HL-60 (cell line): ENCODE measurements at regions not wholly inside any gene's neighbourhood (a gene's known extent, or its start where the extent isn't known, plus 50 kb on each side); places are given as distances from the start of the nearest gene placed in this dataset.

Source experiments
- GABPA ChIP-seq: IDR thresholded peaks from 2 replicates; pipeline ENCODE4 v1.6.1; 2012; ENCODE audit warnings: low read depth
- TF ChIP-seq, protein P1 (sequence below): IDR thresholded peaks from one replicate; pipeline ENCODE4 v1.5.1; 2011; ENCODE audit warnings: low read length, control low read depth, inconsistent platforms; ENCODE audit not compliant: insufficient read depth

DNA sequence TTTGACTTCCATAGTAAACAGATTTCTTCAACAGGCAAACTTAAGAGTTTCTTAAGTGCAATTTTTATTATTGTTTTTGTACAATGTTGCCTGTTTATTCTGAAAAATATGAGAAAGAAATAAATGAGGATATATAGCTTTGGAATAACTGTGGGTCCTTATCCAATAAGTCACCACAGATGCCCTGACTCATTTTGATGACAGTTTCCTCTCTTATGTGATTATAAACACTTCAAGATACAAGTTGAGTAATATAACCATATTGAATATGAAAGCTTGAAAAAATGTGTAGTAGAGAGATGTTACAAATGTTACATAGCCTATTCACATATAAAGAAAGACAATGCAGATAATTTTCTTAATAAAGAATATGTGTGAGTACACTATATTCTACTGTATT lies 931.6 kb downstream of the RAPGEF2 start:
- TF ChIP-seq, protein P1, sequence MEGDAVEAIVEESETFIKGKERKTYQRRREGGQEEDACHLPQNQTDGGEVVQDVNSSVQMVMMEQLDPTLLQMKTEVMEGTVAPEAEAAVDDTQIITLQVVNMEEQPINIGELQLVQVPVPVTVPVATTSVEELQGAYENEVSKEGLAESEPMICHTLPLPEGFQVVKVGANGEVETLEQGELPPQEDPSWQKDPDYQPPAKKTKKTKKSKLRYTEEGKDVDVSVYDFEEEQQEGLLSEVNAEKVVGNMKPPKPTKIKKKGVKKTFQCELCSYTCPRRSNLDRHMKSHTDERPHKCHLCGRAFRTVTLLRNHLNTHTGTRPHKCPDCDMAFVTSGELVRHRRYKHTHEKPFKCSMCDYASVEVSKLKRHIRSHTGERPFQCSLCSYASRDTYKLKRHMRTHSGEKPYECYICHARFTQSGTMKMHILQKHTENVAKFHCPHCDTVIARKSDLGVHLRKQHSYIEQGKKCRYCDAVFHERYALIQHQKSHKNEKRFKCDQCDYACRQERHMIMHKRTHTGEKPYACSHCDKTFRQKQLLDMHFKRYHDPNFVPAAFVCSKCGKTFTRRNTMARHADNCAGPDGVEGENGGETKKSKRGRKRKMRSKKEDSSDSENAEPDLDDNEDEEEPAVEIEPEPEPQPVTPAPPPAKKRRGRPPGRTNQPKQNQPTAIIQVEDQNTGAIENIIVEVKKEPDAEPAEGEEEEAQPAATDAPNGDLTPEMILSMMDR: no peak
- no peak for TF ChIP-seq GABPA
